ENCODE measurements at regions not wholly inside any gene's neighbourhood (a gene's known extent, or its start where the extent isn't known, plus 50 kb on each side); places are given as distances from the start of the nearest gene placed in this dataset.

DNA sequence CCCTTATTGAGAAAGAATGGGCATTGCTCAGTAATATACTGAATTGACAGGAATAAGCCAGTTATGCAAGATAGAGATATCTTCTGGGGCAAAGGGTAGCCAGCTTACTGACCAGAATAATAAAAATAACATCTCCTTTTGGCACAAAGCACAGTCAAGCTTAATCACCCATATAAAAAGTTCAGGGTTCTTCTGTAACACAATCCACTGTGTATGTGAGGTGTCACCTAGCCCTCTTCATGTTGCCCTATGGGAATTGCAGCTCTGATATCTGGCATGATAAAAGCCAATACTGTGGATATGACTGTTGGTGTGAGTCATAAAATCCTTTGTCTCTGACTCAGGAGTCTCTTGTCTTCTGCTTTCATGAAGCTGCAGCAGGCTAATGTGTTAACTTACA is 90.8 kb downstream of the DSEL start:
- no peak for TF ChIP-seq FOXM1 (IDR thresholded peaks at IDR 0.05; ENCODE audit: borderline replicate concordance, low read depth)
- no peak for TF ChIP-seq TEAD4 (IDR thresholded peaks at IDR 0.05)
- no peak for TF ChIP-seq TAF1 (IDR thresholded peaks at IDR 0.05; ENCODE audit: low read depth)
- no peak for TF ChIP-seq RAD21 (IDR thresholded peaks at IDR 0.05; ENCODE audit: low read depth)
- TF ChIP-seq YY1 (IDR thresholded peaks at IDR 0.05; ENCODE audit: low read depth): no peak
- TF ChIP-seq, protein P1, sequence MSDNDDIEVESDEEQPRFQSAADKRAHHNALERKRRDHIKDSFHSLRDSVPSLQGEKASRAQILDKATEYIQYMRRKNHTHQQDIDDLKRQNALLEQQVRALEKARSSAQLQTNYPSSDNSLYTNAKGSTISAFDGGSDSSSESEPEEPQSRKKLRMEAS (IDR thresholded peaks at IDR 0.05): no peak
- no peak for TF ChIP-seq CEBPB (IDR thresholded peaks at IDR 0.05)
- no peak for TF ChIP-seq EGR1 (IDR thresholded peaks at IDR 0.05)
- TF ChIP-seq, protein P2, sequence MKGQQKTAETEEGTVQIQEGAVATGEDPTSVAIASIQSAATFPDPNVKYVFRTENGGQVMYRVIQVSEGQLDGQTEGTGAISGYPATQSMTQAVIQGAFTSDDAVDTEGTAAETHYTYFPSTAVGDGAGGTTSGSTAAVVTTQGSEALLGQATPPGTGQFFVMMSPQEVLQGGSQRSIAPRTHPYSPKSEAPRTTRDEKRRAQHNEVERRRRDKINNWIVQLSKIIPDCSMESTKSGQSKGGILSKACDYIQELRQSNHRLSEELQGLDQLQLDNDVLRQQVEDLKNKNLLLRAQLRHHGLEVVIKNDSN (IDR thresholded peaks at IDR 0.05): no peak
- no peak for TF ChIP-seq TCF12 (IDR thresholded peaks at IDR 0.05; ENCODE audit: low read depth)
- TF ChIP-seq ZBTB7A (IDR thresholded peaks at IDR 0.05; ENCODE audit: low read depth): no peak
- no peak for TF ChIP-seq NFIC (IDR thresholded peaks at IDR 0.05)
- no peak for TF ChIP-seq CREB1 (IDR thresholded peaks at IDR 0.05; ENCODE audit: low read depth)
- no peak for TF ChIP-seq EP300 (IDR thresholded peaks at IDR 0.05; ENCODE audit: borderline replicate concordance)
- TF ChIP-seq, protein P3, sequence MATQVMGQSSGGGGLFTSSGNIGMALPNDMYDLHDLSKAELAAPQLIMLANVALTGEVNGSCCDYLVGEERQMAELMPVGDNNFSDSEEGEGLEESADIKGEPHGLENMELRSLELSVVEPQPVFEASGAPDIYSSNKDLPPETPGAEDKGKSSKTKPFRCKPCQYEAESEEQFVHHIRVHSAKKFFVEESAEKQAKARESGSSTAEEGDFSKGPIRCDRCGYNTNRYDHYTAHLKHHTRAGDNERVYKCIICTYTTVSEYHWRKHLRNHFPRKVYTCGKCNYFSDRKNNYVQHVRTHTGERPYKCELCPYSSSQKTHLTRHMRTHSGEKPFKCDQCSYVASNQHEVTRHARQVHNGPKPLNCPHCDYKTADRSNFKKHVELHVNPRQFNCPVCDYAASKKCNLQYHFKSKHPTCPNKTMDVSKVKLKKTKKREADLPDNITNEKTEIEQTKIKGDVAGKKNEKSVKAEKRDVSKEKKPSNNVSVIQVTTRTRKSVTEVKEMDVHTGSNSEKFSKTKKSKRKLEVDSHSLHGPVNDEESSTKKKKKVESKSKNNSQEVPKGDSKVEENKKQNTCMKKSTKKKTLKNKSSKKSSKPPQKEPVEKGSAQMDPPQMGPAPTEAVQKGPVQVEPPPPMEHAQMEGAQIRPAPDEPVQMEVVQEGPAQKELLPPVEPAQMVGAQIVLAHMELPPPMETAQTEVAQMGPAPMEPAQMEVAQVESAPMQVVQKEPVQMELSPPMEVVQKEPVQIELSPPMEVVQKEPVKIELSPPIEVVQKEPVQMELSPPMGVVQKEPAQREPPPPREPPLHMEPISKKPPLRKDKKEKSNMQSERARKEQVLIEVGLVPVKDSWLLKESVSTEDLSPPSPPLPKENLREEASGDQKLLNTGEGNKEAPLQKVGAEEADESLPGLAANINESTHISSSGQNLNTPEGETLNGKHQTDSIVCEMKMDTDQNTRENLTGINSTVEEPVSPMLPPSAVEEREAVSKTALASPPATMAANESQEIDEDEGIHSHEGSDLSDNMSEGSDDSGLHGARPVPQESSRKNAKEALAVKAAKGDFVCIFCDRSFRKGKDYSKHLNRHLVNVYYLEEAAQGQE (IDR thresholded peaks at IDR 0.05; ENCODE audit: low read depth): no peak

DNA sequence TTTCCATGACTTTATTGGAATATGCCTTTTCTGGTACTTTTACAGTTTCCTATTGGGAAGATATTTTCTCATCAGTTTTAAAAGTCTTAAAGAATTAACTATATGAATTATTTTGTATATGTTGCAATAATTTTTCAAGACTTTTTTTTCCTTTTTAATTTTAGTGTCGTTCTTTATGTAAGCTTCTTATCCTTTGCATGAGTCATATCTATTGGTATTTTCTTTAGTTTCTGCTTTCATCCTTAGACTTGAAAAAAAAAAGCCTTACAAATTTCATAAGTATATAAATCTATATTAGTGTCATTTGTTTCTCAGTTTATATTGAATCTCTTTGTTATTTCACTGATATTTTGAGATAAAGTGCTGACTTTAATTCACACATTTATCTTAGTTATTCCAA is 94.9 kb downstream of the DSEL start:
- TF ChIP-seq EGR1 (IDR thresholded peaks at IDR 0.05) (no peak), YY1 (IDR thresholded peaks at IDR 0.05; ENCODE audit: low read depth) (no peak), ZBTB7A (IDR thresholded peaks at IDR 0.05; ENCODE audit: low read depth) (no peak), NFIC (IDR thresholded peaks at IDR 0.05) (no peak), TAF1 (IDR thresholded peaks at IDR 0.05; ENCODE audit: low read depth) (no peak)
- TF ChIP-seq, protein P1 (IDR thresholded peaks at IDR 0.05): no peak
- TF ChIP-seq, protein P2 (IDR thresholded peaks at IDR 0.05): no peak
- TF ChIP-seq, protein P3 (IDR thresholded peaks at IDR 0.05; ENCODE audit: low read depth): no peak

DNA sequence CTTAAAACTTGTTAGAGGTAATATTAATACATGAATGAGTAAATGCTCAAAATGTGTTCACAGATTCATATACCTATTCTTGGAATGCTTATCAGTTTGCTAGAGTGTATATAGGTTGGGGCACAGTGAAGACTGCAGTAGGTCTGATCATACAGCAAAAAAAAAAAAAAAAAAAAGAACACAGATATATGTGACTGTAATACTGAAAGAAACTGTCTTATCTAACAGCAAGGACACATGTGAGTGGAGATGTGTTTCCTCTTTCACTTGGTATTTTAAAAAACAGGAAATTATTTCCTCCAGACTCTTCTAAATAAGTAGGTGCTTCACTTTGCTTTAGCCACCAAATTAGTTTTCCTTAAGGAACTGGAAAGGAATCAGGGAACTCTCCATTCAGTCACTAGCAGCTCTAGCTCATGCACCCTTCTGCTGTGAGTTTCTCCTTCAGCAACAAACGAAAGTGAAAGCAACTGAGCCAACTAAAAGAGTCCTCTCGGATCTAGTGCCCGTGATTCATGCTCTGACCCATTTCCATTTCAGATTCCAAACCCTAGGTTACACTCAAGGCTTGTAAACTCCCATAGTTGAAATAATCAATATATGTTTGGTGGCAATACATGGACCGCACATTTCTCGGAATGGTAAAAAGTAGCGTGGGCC is 98.5 kb downstream of the DSEL start:
- TF ChIP-seq FOXM1 (IDR thresholded peaks at IDR 0.05; ENCODE audit: borderline replicate concordance, low read depth) (no peak), CREB1 (IDR thresholded peaks at IDR 0.05; ENCODE audit: low read depth) (no peak), YY1 (IDR thresholded peaks at IDR 0.05; ENCODE audit: low read depth) (no peak), TAF1 (IDR thresholded peaks at IDR 0.05; ENCODE audit: low read depth) (no peak)
- TF ChIP-seq, protein P3 (IDR thresholded peaks at IDR 0.05; ENCODE audit: low read depth): no peak

DNA sequence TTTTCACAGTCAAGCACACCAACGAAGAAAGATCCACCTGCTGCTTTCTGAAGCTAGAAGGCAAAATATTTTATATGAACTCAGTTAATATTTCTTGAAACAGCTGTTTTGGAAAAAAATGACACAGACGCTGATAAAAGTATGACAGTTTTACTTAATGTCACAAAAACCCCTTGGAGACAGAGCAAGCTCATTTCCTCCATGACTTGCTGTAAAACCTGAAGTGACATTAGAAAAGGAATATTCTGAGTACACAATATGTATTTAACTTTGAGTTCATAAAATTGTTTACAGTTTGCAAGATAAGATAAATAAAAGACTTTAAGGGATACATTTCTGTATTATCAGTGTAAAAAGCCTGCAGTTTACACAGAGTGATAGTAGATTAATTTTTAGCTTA is 105.4 kb downstream of the DSEL start:
- TF ChIP-seq, protein P1 (IDR thresholded peaks at IDR 0.05): no peak
- TF ChIP-seq TEAD4 (IDR thresholded peaks at IDR 0.05): no peak
- TF ChIP-seq RAD21 (IDR thresholded peaks at IDR 0.05; ENCODE audit: low read depth): no peak
- TF ChIP-seq, protein P3 (IDR thresholded peaks at IDR 0.05; ENCODE audit: low read depth): no peak
- TF ChIP-seq TAF1 (IDR thresholded peaks at IDR 0.05; ENCODE audit: low read depth): no peak
- TF ChIP-seq YY1 (IDR thresholded peaks at IDR 0.05; ENCODE audit: low read depth): no peak
- no peak for TF ChIP-seq NFIC (IDR thresholded peaks at IDR 0.05)
- TF ChIP-seq CREB1 (IDR thresholded peaks at IDR 0.05; ENCODE audit: low read depth): no peak
- TF ChIP-seq EGR1 (IDR thresholded peaks at IDR 0.05): no peak
- TF ChIP-seq EP300 (IDR thresholded peaks at IDR 0.05; ENCODE audit: borderline replicate concordance): no peak
- no peak for TF ChIP-seq TCF12 (IDR thresholded peaks at IDR 0.05; ENCODE audit: low read depth)
- no peak for TF ChIP-seq ZBTB7A (IDR thresholded peaks at IDR 0.05; ENCODE audit: low read depth)
- TF ChIP-seq, protein P2 (IDR thresholded peaks at IDR 0.05): no peak
- TF ChIP-seq CEBPB (IDR thresholded peaks at IDR 0.05): no peak
- TF ChIP-seq FOXM1 (IDR thresholded peaks at IDR 0.05; ENCODE audit: borderline replicate concordance, low read depth): no peak
